Mammary epithelial cell (primary cell): ENCODE measurements at regions not wholly inside any gene's neighbourhood (a gene's known extent, or its start where the extent isn't known, plus 50 kb on each side); places are given as distances from the start of the nearest gene placed in this dataset.

Experiments
- EZH2 ChIP-seq: IDR thresholded peaks from 2 replicates; pipeline ENCODE4 v1.6.1; 2012; ENCODE audit warnings: low read length, inconsistent platforms, borderline replicate concordance
- TF ChIP-seq, protein P1 (sequence below), 2 donors: IDR thresholded peaks in 1 of 2; conservative IDR thresholded peaks in 1 of 2; 2 replicates each; pipeline ENCODE4 v1.5.1; 2011 to 2012; ENCODE audit warnings: inconsistent platforms in 2 of 2, low read length in 2 of 2, mild to moderate bottlenecking in 2 of 2, control low read depth in 1 of 2, low read depth in 1 of 2; ENCODE audit not compliant: insufficient read depth in 1 of 2; ENCODE audit errors: extremely low read depth in 1 of 2

GRCh38 chr12:93125126-93125525, 196.0 kb upstream of the EEA1 start:
- TF ChIP-seq, protein P1, sequence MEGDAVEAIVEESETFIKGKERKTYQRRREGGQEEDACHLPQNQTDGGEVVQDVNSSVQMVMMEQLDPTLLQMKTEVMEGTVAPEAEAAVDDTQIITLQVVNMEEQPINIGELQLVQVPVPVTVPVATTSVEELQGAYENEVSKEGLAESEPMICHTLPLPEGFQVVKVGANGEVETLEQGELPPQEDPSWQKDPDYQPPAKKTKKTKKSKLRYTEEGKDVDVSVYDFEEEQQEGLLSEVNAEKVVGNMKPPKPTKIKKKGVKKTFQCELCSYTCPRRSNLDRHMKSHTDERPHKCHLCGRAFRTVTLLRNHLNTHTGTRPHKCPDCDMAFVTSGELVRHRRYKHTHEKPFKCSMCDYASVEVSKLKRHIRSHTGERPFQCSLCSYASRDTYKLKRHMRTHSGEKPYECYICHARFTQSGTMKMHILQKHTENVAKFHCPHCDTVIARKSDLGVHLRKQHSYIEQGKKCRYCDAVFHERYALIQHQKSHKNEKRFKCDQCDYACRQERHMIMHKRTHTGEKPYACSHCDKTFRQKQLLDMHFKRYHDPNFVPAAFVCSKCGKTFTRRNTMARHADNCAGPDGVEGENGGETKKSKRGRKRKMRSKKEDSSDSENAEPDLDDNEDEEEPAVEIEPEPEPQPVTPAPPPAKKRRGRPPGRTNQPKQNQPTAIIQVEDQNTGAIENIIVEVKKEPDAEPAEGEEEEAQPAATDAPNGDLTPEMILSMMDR (conservative IDR thresholded peaks at IDR 0.05 in 1 of 2, IDR thresholded peaks at IDR 0.05 in 1 of 2; ENCODE audit: extremely low read depth in 1 of 2, insufficient read depth in 1 of 2, low read depth in 1 of 2, low read length in 2 of 2): no peak
- no peak for TF ChIP-seq EZH2
